Heart right ventricle (tissue), 16 donors: ENCODE measurements at regions not wholly inside any gene's neighbourhood (a gene's known extent, or its start where the extent isn't known, plus 50 kb on each side); places are given as distances from the start of the nearest gene placed in this dataset.

Source experiments
- ATAC-seq, 8 donors: fragments of 200-7000 bp; cut with Tn5 transposase; one replicate each; pipeline ENCODE4 v1.9.1; 2020; ENCODE audit warnings: mild to moderate bottlenecking in 8 of 8, moderate library complexity in 8 of 8, moderate number of reproducible peaks in 1 of 8
- DNase-seq, 2 donors: peaks; one replicate each; pipeline ENCODE4 v3.0.0-alpha.2; 2020
- H3K27ac ChIP-seq, 10 donors: fragments of 200-600 bp; sonication (generic) in 2 of 10; one replicate each; pipeline versions ENCODE4 v1.5.0 to v1.8.0; 2020 to 2022; ENCODE audit warnings: mild to moderate bottlenecking in 3 of 10
- H3K27me3 ChIP-seq, 7 donors: fragments of 200-600 bp; one replicate each; pipeline ENCODE4 v1.8.0; 2021 to 2022; ENCODE audit warnings: mild to moderate bottlenecking in 2 of 7
- H3K36me3 ChIP-seq, 9 donors: fragments of 200-600 bp; sonication (generic) in 1 of 9; one replicate each; pipeline versions ENCODE4 v1.5.0 to v1.8.0; 2020 to 2022; ENCODE audit warnings: mild to moderate bottlenecking in 2 of 9
- H3K4me1 ChIP-seq, 9 donors: fragments of 200-600 bp; sonication (generic) in 1 of 9; one replicate each; pipeline versions ENCODE4 v1.5.0 to v1.8.0; 2020 to 2022; ENCODE audit warnings: mild to moderate bottlenecking in 4 of 9
- H3K4me3 ChIP-seq, 10 donors: fragments of 200-600 bp; sonication (generic) in 2 of 10; one replicate each; pipeline versions ENCODE4 v1.5.0 to v1.8.0; 2020 to 2022; ENCODE audit warnings: mild to moderate bottlenecking in 7 of 10, moderate library complexity in 2 of 10
- H3K9me3 ChIP-seq, 11 donors: fragments of 200-600 bp in 10 of 11; sonication (generic) in 2 of 11; one replicate each; pipeline versions ENCODE4 v1.5.0 to v1.8.0; 2013 to 2022; ENCODE audit warnings: mild to moderate bottlenecking in 2 of 11, control low read depth in 1 of 11, moderate library complexity in 1 of 11
- CTCF ChIP-seq, 9 donors: fragments of 200-600 bp; sonication (generic) in 2 of 9; IDR thresholded peaks; one replicate each; pipeline versions ENCODE4 v1.5.0 to v1.8.0; 2021 to 2022; ENCODE audit warnings: antibody characterized with exemption in 9 of 9, mild to moderate bottlenecking in 5 of 9, moderate library complexity in 1 of 9
- WGBS, 2 donors: extraction: QIAGEN DNeasy Blood & Tissue Kit; methylation state at CpG; one replicate each; pipeline ENCODE4 v1.1.7; 2013; ENCODE audit warnings: inconsistent platforms in 1 of 2; 5-methylcytosine and 5-hydroxymethylcytosine counted together
- intact Hi-C, 10 donors: fragments of 100-400 bp; cut with DNase I; formaldehyde crosslinking; loops; one replicate each; pipeline versions ENCODE4 v1.11.1 to v1.14.2; 2022
- donor health status: Arrhythmogenic right ventricular cardiomyopathy.
- donor health status: ischemic (EF 13 %, LVEDD 7.1; RV severe dilation, severe dysfunction).
- donor health status: healthy with polysubstance abuse.
- donor health status: DM: no; HTN: yes; CAD: no.
- donor health status: DM: no; HTN: no; CAD: no.
- donor health status: ischemic (EF 25% LVEDD 6.9; RV normal size, moderate dysfunction).
- donor health status: ischemic (EF 25% LVEDD 5.7; RV mildly dilated, moderate dysfunction).
- donor health status: healthy.
- donor health status: DM: yes; HTN: yes; CAD: no.
- donor health status: Ischemic cardiomyopathy.
- donor health status: ischemic (EF 35%, LVEDD 5.7; RV mildly dilated, moderate dysfunction).
- donor health status: nonischemic (EF 11% LVEDD 7.7; RV severe dilation, severe dysfunction).
- donor health status: DM: yes; HTN: yes; CAD: no.
- donor health status: PGD.
- donor health status: ischemic (EF 29% LVEDD 5.4; RV normal size, mild dysfunction).
- donor health status: nonischemic (EF 23%, LVEDD 6.1; RV moderate dilation, normal function).

- intact Hi-C loops: no loop called here
- Histone ChIP-seq H3K9me3 (no peaks in the 10 kb centered on the region), H3K27ac (no peak overlapping the region), H3K4me1 (peaks cover 0 to 31% (median 8%) of the 10 kb centered on the region in 9 donors), H3K4me3 (no peak overlapping the region), H3K27me3 (no peaks in the 10 kb centered on the region), H3K36me3 (no peaks in the 10 kb centered on the region)
- no peak for TF ChIP-seq CTCF (IDR thresholded peaks at IDR 0.05)
- 95 to 97% methylated on average over 2 of the region's 2 CpGs for WGBS, 2 donors
- DNase-seq (no peak), ATAC-seq (no peak)
Observed at GRCh38 chr1:67616394-67616985, 68.5 kb upstream of the GADD45A start.

- no peaks in the 10 kb centered on the region for H3K27me3 ChIP-seq
- peak; percentile 21 to 53 for DNase-seq
- TF ChIP-seq CTCF (IDR thresholded peaks at IDR 0.05): no peak
- WGBS, 2 donors: 54 to 65% methylated on average over 14 of the region's 14 CpGs
- peak overlapping the region in 9 of 10 donors; percentile 31 to 74 (median 59) for H3K27ac ChIP-seq
- peaks cover 0 to 21% (median 4%) of the 10 kb centered on the region in 9 donors for H3K4me1 ChIP-seq
- H3K36me3 ChIP-seq: no peaks in the 10 kb centered on the region
- ATAC-seq: peak; percentile 55 to 94 (median 87)
- intact Hi-C loops: no loop called here
- H3K4me3 ChIP-seq: peak overlapping the region in 1 of 10 donors; percentile 8
- no peaks in the 10 kb centered on the region for H3K9me3 ChIP-seq
Observed at GRCh38 chr1:67618285-67619018, 66.5 kb upstream of the GADD45A start.

GRCh38 chr1:67619080-67619479 is 65.9 kb upstream of the GADD45A start:
- intact Hi-C loops: no loop called here
- no peak for TF ChIP-seq CTCF (IDR thresholded peaks at IDR 0.05)
- Histone ChIP-seq H3K36me3 (no peaks in the 10 kb centered on the region), H3K4me1 (peaks cover 0 to 21% (median 3%) of the 10 kb centered on the region in 9 donors), H3K9me3 (no peaks in the 10 kb centered on the region), H3K27ac (peak overlapping the region in 8 of 10 donors; percentile 31 to 74 (median 58)), H3K27me3 (no peaks in the 10 kb centered on the region), H3K4me3 (peak overlapping the region in 1 of 10 donors; percentile 8)
- 48 to 49% methylated on average over 2 of the region's 2 CpGs for WGBS, 2 donors
- ATAC-seq: peak in 4 of 8 donors; percentile 17 to 56 (median 32)
- no peak for DNase-seq

- intact Hi-C loops: no loop called here
- no peaks in the 10 kb centered on the region for H3K27me3 ChIP-seq
- DNase-seq: no peak
- TF ChIP-seq CTCF (IDR thresholded peaks at IDR 0.05): no peak
- no peak overlapping the region for H3K27ac ChIP-seq
- no peak for ATAC-seq
- 98 to 99% methylated on average over 3 of the region's 3 CpGs for WGBS, 2 donors
- H3K9me3 ChIP-seq: peaks cover 0 to 9% (median 0%) of the 10 kb centered on the region in 11 donors
- H3K36me3 ChIP-seq: no peaks in the 10 kb centered on the region
- peaks cover 0 to 15% (median 0%) of the 10 kb centered on the region in 9 donors for H3K4me1 ChIP-seq
- no peak overlapping the region for H3K4me3 ChIP-seq
Observed at GRCh38 chr1:67623906-67624305, 61.1 kb upstream of the GADD45A start.
